ENCODE measurements at regions not wholly inside any gene's neighbourhood (a gene's known extent, or its start where the extent isn't known, plus 50 kb on each side); places are given as distances from the start of the nearest gene placed in this dataset.

- H3K27me3 ChIP-seq = no peaks in the 10 kb centered on the region
- H3K9me3 ChIP-seq = no peaks in the 10 kb centered on the region
- WGBS, 2 donors = 79 to 82% methylated on average over 8 of the region's 8 CpGs
- H3K27ac ChIP-seq = no peak overlapping the region
- TF ChIP-seq POLR2A (IDR thresholded peaks at IDR 0.05) = no peak
- TF ChIP-seq, protein P1, sequence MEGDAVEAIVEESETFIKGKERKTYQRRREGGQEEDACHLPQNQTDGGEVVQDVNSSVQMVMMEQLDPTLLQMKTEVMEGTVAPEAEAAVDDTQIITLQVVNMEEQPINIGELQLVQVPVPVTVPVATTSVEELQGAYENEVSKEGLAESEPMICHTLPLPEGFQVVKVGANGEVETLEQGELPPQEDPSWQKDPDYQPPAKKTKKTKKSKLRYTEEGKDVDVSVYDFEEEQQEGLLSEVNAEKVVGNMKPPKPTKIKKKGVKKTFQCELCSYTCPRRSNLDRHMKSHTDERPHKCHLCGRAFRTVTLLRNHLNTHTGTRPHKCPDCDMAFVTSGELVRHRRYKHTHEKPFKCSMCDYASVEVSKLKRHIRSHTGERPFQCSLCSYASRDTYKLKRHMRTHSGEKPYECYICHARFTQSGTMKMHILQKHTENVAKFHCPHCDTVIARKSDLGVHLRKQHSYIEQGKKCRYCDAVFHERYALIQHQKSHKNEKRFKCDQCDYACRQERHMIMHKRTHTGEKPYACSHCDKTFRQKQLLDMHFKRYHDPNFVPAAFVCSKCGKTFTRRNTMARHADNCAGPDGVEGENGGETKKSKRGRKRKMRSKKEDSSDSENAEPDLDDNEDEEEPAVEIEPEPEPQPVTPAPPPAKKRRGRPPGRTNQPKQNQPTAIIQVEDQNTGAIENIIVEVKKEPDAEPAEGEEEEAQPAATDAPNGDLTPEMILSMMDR (IDR thresholded peaks at IDR 0.05) = no peak
- H3K4me3 ChIP-seq (replicated peaks in 1 of 3) = no peak overlapping the region
- no peaks in the 10 kb centered on the region for H3K36me3 ChIP-seq
- intact Hi-C loops (cut with DNase I) = no loop called here
- no peaks in the 10 kb centered on the region for H3K4me1 ChIP-seq
- DNase-seq = no peak
Observed at GRCh38 chr2:457792-458424, 170.0 kb upstream of the ALKAL2 start.

- Histone ChIP-seq H3K9me3 (no peaks in the 10 kb centered on the region), H3K36me3 (no peaks in the 10 kb centered on the region), H3K4me1 (no peaks in the 10 kb centered on the region), H3K4me3 (replicated peaks in 1 of 3) (no peak overlapping the region), H3K27ac (no peak overlapping the region), H3K27me3 (no peaks in the 10 kb centered on the region)
- TF ChIP-seq, protein P1 (IDR thresholded peaks at IDR 0.05) = no peak
- no peak for TF ChIP-seq POLR2A (IDR thresholded peaks at IDR 0.05)
- intact Hi-C loops (cut with DNase I) = no loop called here
- no peak for DNase-seq
- 75 to 95% methylated on average over 1 of the region's 1 CpG for WGBS, 2 donors
Observed at GRCh38 chr2:457262-457661, 169.4 kb upstream of the ALKAL2 start.

DNA sequence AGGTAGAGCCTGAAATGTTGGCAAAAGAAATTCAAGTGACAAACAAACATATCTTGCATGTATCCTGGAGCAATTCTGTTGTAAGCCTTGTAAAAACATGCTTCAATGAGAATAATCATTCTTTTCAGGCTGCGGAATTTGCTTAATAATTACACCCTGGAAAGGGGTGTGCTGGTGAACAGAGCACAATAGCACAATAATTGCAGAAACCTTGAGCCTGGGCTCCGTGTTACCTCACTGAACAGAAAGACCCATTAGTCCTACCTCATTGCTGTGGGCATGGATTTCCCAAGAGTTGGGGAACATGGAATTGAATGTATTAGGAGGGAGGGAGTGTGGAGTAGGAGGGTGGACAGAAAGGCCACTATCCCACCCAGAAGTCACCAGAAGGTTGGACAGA is 168.0 kb upstream of the ALKAL2 start:
- 91 to 94% methylated on average over 2 of the region's 2 CpGs for WGBS, 2 donors
- no peaks in the 10 kb centered on the region for H3K27me3 ChIP-seq
- H3K27ac ChIP-seq = no peak overlapping the region
- no peaks in the 10 kb centered on the region for H3K9me3 ChIP-seq
- intact Hi-C loops (cut with DNase I) = no loop called here
- DNase-seq = no peak
- no peak overlapping the region for H3K4me3 ChIP-seq (replicated peaks in 1 of 3)
- no peaks in the 10 kb centered on the region for H3K4me1 ChIP-seq
- no peaks in the 10 kb centered on the region for H3K36me3 ChIP-seq
- TF ChIP-seq POLR2A (IDR thresholded peaks at IDR 0.05) = no peak
- TF ChIP-seq, protein P1 (IDR thresholded peaks at IDR 0.05) = no peak

- Histone ChIP-seq H3K27me3 (no peaks in the 10 kb centered on the region), H3K4me3 (replicated peaks in 1 of 3) (no peak overlapping the region), H3K36me3 (no peaks in the 10 kb centered on the region), H3K9me3 (no peaks in the 10 kb centered on the region), H3K27ac (no peak overlapping the region), H3K4me1 (no peaks in the 10 kb centered on the region)
- TF ChIP-seq, protein P1 (IDR thresholded peaks at IDR 0.05) = no peak
- no peak for TF ChIP-seq POLR2A (IDR thresholded peaks at IDR 0.05)
- no peak for DNase-seq
- intact Hi-C loops (cut with DNase I) = no loop called here
- WGBS, 2 donors = 77 to 80% methylated on average over 17 of the region's 17 CpGs
Observed at GRCh38 chr2:455015-455705, 167.3 kb upstream of the ALKAL2 start.

DNA sequence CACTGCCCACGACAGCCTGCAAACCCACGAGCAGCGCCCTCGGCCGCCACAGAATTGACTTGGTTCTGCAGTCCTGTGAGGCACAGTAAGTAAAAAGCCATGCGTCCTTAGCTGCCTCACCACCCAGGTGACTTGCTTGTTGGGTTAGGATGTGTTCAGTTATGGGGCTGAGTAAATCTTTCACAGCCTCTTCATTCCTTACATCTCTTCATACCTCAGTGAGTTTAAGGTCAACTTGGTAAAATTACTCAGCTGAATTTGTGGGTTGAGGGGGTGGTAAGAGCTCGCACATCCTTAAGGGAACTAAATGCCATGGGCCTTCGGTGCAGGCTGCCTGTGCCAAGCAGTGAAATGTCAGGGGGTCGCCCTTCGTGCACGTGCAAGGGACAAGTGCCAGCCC is 165.2 kb upstream of the ALKAL2 start:
- 63 to 66% methylated on average over 5 to 11 of the region's 11 CpGs for WGBS, 2 donors
- Histone ChIP-seq H3K9me3 (no peaks in the 10 kb centered on the region), H3K27me3 (no peaks in the 10 kb centered on the region), H3K27ac (no peak overlapping the region), H3K4me1 (no peaks in the 10 kb centered on the region), H3K4me3 (replicated peaks in 1 of 3) (no peak overlapping the region), H3K36me3 (no peaks in the 10 kb centered on the region)
- intact Hi-C loops (cut with DNase I) = no loop called here
- no peak for TF ChIP-seq POLR2A (IDR thresholded peaks at IDR 0.05)
- TF ChIP-seq, protein P1 (IDR thresholded peaks at IDR 0.05) = no peak
- DNase-seq = no peak

Data from thyroid gland (tissue), 4 donors.